IMR-90 (cell line): ENCODE measurements at regions not wholly inside any gene's neighbourhood (a gene's known extent, or its start where the extent isn't known, plus 50 kb on each side); places are given as distances from the start of the nearest gene placed in this dataset.

Experiments
- ATAC-seq: fragments of 200-7000 bp; cut with Tn5 transposase; 2 replicates; pipeline ENCODE4 v1.9.1; 2020; ENCODE audit warnings: low read depth, mild to moderate bottlenecking, moderate library complexity
- BruUV-seq: library from RNA; stranded (reverse); fragments of 400-500 nt; replicated peaks from 2 replicates; lab custom pipeline; 2021; lab: Mats Ljungman, UMichigan
- CTCF ChIA-PET: fragments of 300-600 bp; formaldehyde crosslinking; extraction: SDS; loops from one replicate; lab custom pipeline; 2021; ENCODE audit warnings: antibody characterized with exemption; lab: Yijun Ruan, JAX
- POLR2A ChIA-PET: fragments of 300-600 bp; sonication (Branson Sonifier 250); formaldehyde crosslinking; loops from one replicate; lab custom pipeline; 2022; ENCODE audit warnings: antibody characterized with exemption; ENCODE audit not compliant: unreplicated experiment; lab: Charles Lee
- DNase-seq: peaks from one replicate; pipeline ENCODE4 v3.0.0; 2013
- H2AFZ ChIP-seq: replicated peaks from 2 replicates; pipeline ENCODE3; 2013; ENCODE audit warnings: low read length, mild to moderate bottlenecking; ENCODE audit not compliant: poor library complexity
- H2AK5ac ChIP-seq: 2 replicates; pipeline ENCODE4 v1.6.1; 2013; ENCODE audit warnings: low read depth, low read length, inconsistent platforms
- H2AK9ac ChIP-seq: replicated peaks from 2 replicates; pipeline ENCODE3; 2013; ENCODE audit warnings: mild to moderate bottlenecking, low read depth, low read length, moderate library complexity; ENCODE audit not compliant: poor library complexity
- H2BK120ac ChIP-seq: 2 replicates; pipeline ENCODE4 v1.6.1; 2013; ENCODE audit warnings: low read depth, low read length, inconsistent platforms
- H2BK15ac ChIP-seq: 3 replicates; pipeline ENCODE4 v1.6.1; 2013; ENCODE audit warnings: low read depth, low read length, inconsistent platforms
- H2BK20ac ChIP-seq: 2 replicates; pipeline ENCODE4 v1.6.1; 2013; ENCODE audit warnings: low read depth, mild to moderate bottlenecking, inconsistent platforms, low read length, moderate library complexity
- H2BK5ac ChIP-seq: 2 replicates; pipeline ENCODE4 v1.6.1; 2013; ENCODE audit warnings: mild to moderate bottlenecking, low read depth, low read length, inconsistent platforms; ENCODE audit not compliant: poor library complexity, severe bottlenecking
- H3K14ac ChIP-seq: replicated peaks from 2 replicates; pipeline ENCODE4 v1.6.1; 2013; ENCODE audit warnings: low read depth, low read length, inconsistent platforms
- H3K18ac ChIP-seq: 2 replicates; pipeline ENCODE4 v1.6.1; 2013; ENCODE audit warnings: low read depth, low read length, control low read depth
- H3K23ac ChIP-seq: 2 replicates; pipeline ENCODE4 v1.6.1; 2013; ENCODE audit warnings: low read depth, low read length, inconsistent platforms
- H3K27ac ChIP-seq: 2 replicates; pipeline ENCODE4 v1.5.1; 2013; ENCODE audit warnings: mild to moderate bottlenecking, control low read depth, low read length; ENCODE audit not compliant: insufficient read depth
- H3K27me3 ChIP-seq: 2 replicates; pipeline ENCODE4 v1.6.1; 2013; ENCODE audit warnings: low read length; ENCODE audit not compliant: control insufficient read depth, insufficient read depth
- H3K36me3 ChIP-seq: 2 replicates; pipeline ENCODE4 v1.6.1; 2013; ENCODE audit warnings: low read length, mixed read lengths; ENCODE audit not compliant: control insufficient read depth, insufficient read depth
- H3K4ac ChIP-seq: 2 replicates; pipeline ENCODE4 v1.6.1; 2013; ENCODE audit warnings: low read depth, low read length, inconsistent platforms
- H3K4me1 ChIP-seq: 2 replicates; pipeline ENCODE4 v1.6.1; 2013; ENCODE audit warnings: low read length, mixed read lengths; ENCODE audit not compliant: control insufficient read depth, insufficient read depth
- H3K4me2 ChIP-seq: 2 replicates; pipeline ENCODE4 v1.6.1; 2013; ENCODE audit warnings: low read depth, mild to moderate bottlenecking, control low read depth, low read length, moderate library complexity
- H3K4me3 ChIP-seq: 2 replicates; pipeline ENCODE4 v1.5.1; 2013; ENCODE audit warnings: low read depth, mild to moderate bottlenecking, control low read depth, low read length, moderate library complexity; ENCODE audit not compliant: insufficient read depth
- H3K56ac ChIP-seq: 2 replicates; pipeline ENCODE4 v1.6.1; 2013; ENCODE audit warnings: low read length, inconsistent platforms; ENCODE audit not compliant: insufficient read depth; ENCODE audit errors: extremely low read depth
- H3K79me1 ChIP-seq, 2 experiments: 2 replicates each; pipeline ENCODE4 v1.6.1; 2013; ENCODE audit warnings: low read length in 2 of 2, inconsistent platforms in 1 of 2, low read depth in 1 of 2
- H3K9ac ChIP-seq: 2 replicates; pipeline ENCODE4 v1.6.1; 2013; ENCODE audit warnings: low read depth, low read length, control low read depth
- H3K9me1 ChIP-seq: 2 replicates; pipeline ENCODE4 v1.6.1; 2013; ENCODE audit warnings: low read length, inconsistent platforms; ENCODE audit not compliant: insufficient read depth
- H3K9me3 ChIP-seq: 2 replicates; pipeline ENCODE4 v1.6.1; 2013; ENCODE audit warnings: low read length; ENCODE audit not compliant: control insufficient read depth, insufficient read depth
- H4K20me1 ChIP-seq: 2 replicates; pipeline ENCODE4 v1.6.1; 2013; ENCODE audit warnings: low read length, inconsistent platforms; ENCODE audit not compliant: insufficient read depth
- H4K5ac ChIP-seq: 2 replicates; pipeline ENCODE4 v1.6.1; 2013; ENCODE audit warnings: mild to moderate bottlenecking, low read depth, low read length, control low read depth
- H4K8ac ChIP-seq, 2 experiments: 2 replicates each; pipeline ENCODE4 v1.6.1; 2013; ENCODE audit warnings: low read depth in 2 of 2, low read length in 2 of 2, control low read depth in 1 of 2, inconsistent platforms in 1 of 2
- H4K91ac ChIP-seq: 2 replicates; pipeline ENCODE4 v1.6.1; 2013; ENCODE audit warnings: low read depth, low read length, inconsistent platforms; ENCODE audit not compliant: insufficient read depth
- BHLHE40 ChIP-seq: fragments of 150-350 bp; IDR thresholded peaks from 2 replicates; pipeline ENCODE4 v1.6.1; 2016; ENCODE audit warnings: mild to moderate bottlenecking, low read depth, low read length
- CEBPB ChIP-seq: IDR thresholded peaks from 2 replicates; pipeline ENCODE4 v1.6.1; 2012; ENCODE audit warnings: low read depth, low read length, improper control_type of control experiment
- CHD1 ChIP-seq: IDR thresholded peaks from 2 replicates; pipeline ENCODE4 v1.6.1; 2012; ENCODE audit warnings: low read depth, low read length, improper control_type of control experiment
- ELK1 ChIP-seq: fragments of 150-350 bp; IDR thresholded peaks from 2 replicates; pipeline ENCODE4 v1.6.1; 2016; ENCODE audit warnings: low read depth, mild to moderate bottlenecking, low read length, moderate library complexity, borderline replicate concordance
- FOS ChIP-seq: fragments of 150-350 bp; IDR thresholded peaks from 2 replicates; pipeline ENCODE4 v1.6.1; 2016; ENCODE audit warnings: low read depth, low read length
- MAFK ChIP-seq: IDR thresholded peaks from 2 replicates; pipeline ENCODE4 v1.6.1; 2012; ENCODE audit warnings: low read depth, low read length, improper control_type of control experiment
- MAZ ChIP-seq: IDR thresholded peaks from 2 replicates; pipeline ENCODE4 v1.6.1; 2012; ENCODE audit warnings: low read depth, mild to moderate bottlenecking, low read length, improper control_type of control experiment, moderate library complexity, borderline replicate concordance
- MXI1 ChIP-seq: IDR thresholded peaks from 2 replicates; pipeline ENCODE4 v1.6.1; 2012; ENCODE audit warnings: low read depth, mild to moderate bottlenecking, low read length, moderate library complexity, borderline replicate concordance
- NFE2L2 ChIP-seq: fragments of 150-350 bp; IDR thresholded peaks from 2 replicates; pipeline ENCODE4 v1.6.1; 2016; ENCODE audit warnings: low read depth, mild to moderate bottlenecking, low read length
- POLR2A ChIP-seq: IDR thresholded peaks from 2 replicates; pipeline ENCODE4 v1.6.1; 2012; ENCODE audit warnings: mild to moderate bottlenecking, low read depth, low read length
- RAD21 ChIP-seq: IDR thresholded peaks from 2 replicates; pipeline ENCODE4 v1.6.1; 2012; ENCODE audit warnings: low read length, improper control_type of control experiment
- RCOR1 ChIP-seq: IDR thresholded peaks from 2 replicates; pipeline ENCODE4 v1.6.1; 2012; ENCODE audit warnings: mild to moderate bottlenecking, low read length, improper control_type of control experiment; ENCODE audit not compliant: insufficient replicate concordance
- RFX5 ChIP-seq: IDR thresholded peaks from 2 replicates; pipeline ENCODE4 v1.8.0; 2012; ENCODE audit warnings: low read depth, mild to moderate bottlenecking, low read length, moderate library complexity
- SMC3 ChIP-seq: fragments of 150-350 bp; IDR thresholded peaks from 2 replicates; pipeline ENCODE4 v1.6.1; 2016; ENCODE audit warnings: low read depth, mild to moderate bottlenecking, antibody characterized with exemption, low read length, moderate library complexity
- USF2 ChIP-seq: fragments of 150-350 bp; IDR thresholded peaks from 2 replicates; pipeline ENCODE4 v1.6.1; 2017; ENCODE audit warnings: mild to moderate bottlenecking, antibody characterized with exemption, low read length, low read depth
- WGBS, 2 experiments: methylation state at CpG; one replicate each; pipeline versions ENCODE4 v1.1.5 to v1.1.7; 2013; ENCODE audit warnings: missing lambda C conversion rate in 2 of 2; ENCODE audit not compliant: insufficient read length in 1 of 2; ENCODE audit errors: extremely low coverage in 2 of 2; 5-methylcytosine and 5-hydroxymethylcytosine counted together
- dilution Hi-C: fragments of 300-500 bp; cut with HindIII; formaldehyde crosslinking; loops from one replicate; pipeline ENCODE4 v1.14.3; 2018; ENCODE audit warnings: low sequenced_read_pairs; ENCODE audit not compliant: unreplicated experiment
- in situ Hi-C: fragments of 300-500 bp; cut with MboI; formaldehyde crosslinking; loops from 3 replicates; pipeline ENCODE4 v1.14.3; 2019; ENCODE audit warnings: low sequenced_read_pairs, inconsistent platforms, mixed read lengths
- intact Hi-C: fragments of 100-400 bp; cut with micrococcal nuclease; formaldehyde crosslinking; loops from 2 replicates; pipeline ENCODE4 v1.10.0; 2022
- TF ChIP-seq, protein P1 (sequence below): conservative IDR thresholded peaks from 2 replicates; pipeline ENCODE4 v1.5.1; 2012; ENCODE audit warnings: mild to moderate bottlenecking, low read depth, low read length, improper control_type of control experiment

- Histone ChIP-seq H2BK20ac (no peak overlapping the region), H3K4me3 (no peak overlapping the region), H3K27me3 (no peaks in the 10 kb centered on the region), H3K9ac (no peak overlapping the region), H3K18ac (no peak overlapping the region), H3K9me1 (no peaks in the 10 kb centered on the region), H3K36me3 (no peaks in the 10 kb centered on the region), H3K14ac (no peak overlapping the region), H2BK120ac (no peak overlapping the region), H3K4ac (no peak overlapping the region), H2BK15ac (no peak overlapping the region), H4K20me1 (no peaks in the 10 kb centered on the region), H3K56ac (no peak overlapping the region), H2AK5ac (no peak overlapping the region), H3K23ac (no peak overlapping the region), H2AK9ac (no peak overlapping the region), H4K5ac (no peak overlapping the region), H2BK5ac (no peak overlapping the region), H3K9me3 (no peaks in the 10 kb centered on the region), H4K91ac (no peak overlapping the region), H4K8ac (no peak overlapping the region), H3K4me1 (no peaks in the 10 kb centered on the region), H3K79me1 (no peaks in the 10 kb centered on the region), H3K27ac (no peak overlapping the region), H2AFZ (no peak overlapping the region), H3K4me2 (no peak overlapping the region)
- dilution Hi-C loops (no loop called here), in situ Hi-C loops (no loop called here), intact Hi-C loops (no loop called here)
- BruUV-seq, result no TSS peak
- CTCF ChIA-PET, result no interaction called here
- POLR2A ChIA-PET, result no interaction called here
- WGBS, 2 experiments, result no CpG with 5 or more reads among the region's 3 CpGs
- no peak for ATAC-seq
- no peak for DNase-seq
- TF ChIP-seq FOS, result no peak
- no peak for TF ChIP-seq MAFK
- no peak for TF ChIP-seq CEBPB
- TF ChIP-seq ELK1, result no peak
- no peak for TF ChIP-seq SMC3
- no peak for TF ChIP-seq RFX5
- no peak for TF ChIP-seq NFE2L2
- TF ChIP-seq BHLHE40, result no peak
- TF ChIP-seq RAD21, result no peak
- no peak for TF ChIP-seq POLR2A
- TF ChIP-seq, protein P1, sequence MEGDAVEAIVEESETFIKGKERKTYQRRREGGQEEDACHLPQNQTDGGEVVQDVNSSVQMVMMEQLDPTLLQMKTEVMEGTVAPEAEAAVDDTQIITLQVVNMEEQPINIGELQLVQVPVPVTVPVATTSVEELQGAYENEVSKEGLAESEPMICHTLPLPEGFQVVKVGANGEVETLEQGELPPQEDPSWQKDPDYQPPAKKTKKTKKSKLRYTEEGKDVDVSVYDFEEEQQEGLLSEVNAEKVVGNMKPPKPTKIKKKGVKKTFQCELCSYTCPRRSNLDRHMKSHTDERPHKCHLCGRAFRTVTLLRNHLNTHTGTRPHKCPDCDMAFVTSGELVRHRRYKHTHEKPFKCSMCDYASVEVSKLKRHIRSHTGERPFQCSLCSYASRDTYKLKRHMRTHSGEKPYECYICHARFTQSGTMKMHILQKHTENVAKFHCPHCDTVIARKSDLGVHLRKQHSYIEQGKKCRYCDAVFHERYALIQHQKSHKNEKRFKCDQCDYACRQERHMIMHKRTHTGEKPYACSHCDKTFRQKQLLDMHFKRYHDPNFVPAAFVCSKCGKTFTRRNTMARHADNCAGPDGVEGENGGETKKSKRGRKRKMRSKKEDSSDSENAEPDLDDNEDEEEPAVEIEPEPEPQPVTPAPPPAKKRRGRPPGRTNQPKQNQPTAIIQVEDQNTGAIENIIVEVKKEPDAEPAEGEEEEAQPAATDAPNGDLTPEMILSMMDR, result no peak
- TF ChIP-seq CHD1, result no peak
- TF ChIP-seq MAZ, result no peak
- TF ChIP-seq USF2, result no peak
- no peak for TF ChIP-seq MXI1
- no peak for TF ChIP-seq RCOR1
Observed at GRCh38 chr4:157896726-157897125, 276.1 kb downstream of the GASK1B start.
